Left lung (tissue), 4 donors: ENCODE measurements at regions not wholly inside any gene's neighbourhood (a gene's known extent, or its start where the extent isn't known, plus 50 kb on each side); places are given as distances from the start of the nearest gene placed in this dataset.

ENCODE experiments used
- ATAC-seq: fragments of 200-7000 bp; cut with Tn5 transposase; one replicate; pipeline ENCODE4 v1.9.1; 2020; ENCODE audit warnings: moderate library complexity
- DNase-seq, 4 donors: peaks; one replicate each; pipeline ENCODE4 v3.0.0-alpha.2; 2013 to 2020
- H3K27ac ChIP-seq, 2 donors: fragments of 200-600 bp; sonication (generic) in 1 of 2; one replicate each; pipeline versions ENCODE4 v1.5.0 to v1.8.0; 2020 to 2021
- H3K27me3 ChIP-seq, 2 donors: fragments of 200-600 bp; sonication (generic) in 1 of 2; one replicate each; pipeline versions ENCODE4 v1.5.0 to v1.8.0; 2020 to 2021
- H3K36me3 ChIP-seq, 2 donors: fragments of 200-600 bp; sonication (generic) in 1 of 2; one replicate each; pipeline versions ENCODE4 v1.5.0 to v1.8.0; 2020 to 2021
- H3K4me1 ChIP-seq, 2 donors: fragments of 200-600 bp; one replicate each; pipeline ENCODE4 v1.8.0; 2021
- H3K4me3 ChIP-seq, 2 donors: fragments of 200-600 bp; sonication (generic) in 1 of 2; one replicate each; pipeline versions ENCODE4 v1.5.0 to v1.8.0; 2020 to 2021; ENCODE audit warnings: mild to moderate bottlenecking in 1 of 2
- H3K9me3 ChIP-seq, 2 donors: fragments of 200-600 bp; sonication (generic) in 1 of 2; one replicate each; pipeline versions ENCODE4 v1.5.0 to v1.8.0; 2020 to 2021
- intact Hi-C, 2 donors: fragments of 100-400 bp; cut with DNase I; formaldehyde crosslinking; loops; one replicate each; pipeline versions ENCODE4 v1.11.2 to v1.14.2; 2022
- TF ChIP-seq, protein P1 (sequence below), 2 donors: fragments of 200-600 bp; sonication (generic) in 1 of 2; IDR thresholded peaks; one replicate each; pipeline versions ENCODE4 v1.5.0 to v1.8.0; 2021; ENCODE audit warnings: antibody characterized with exemption in 2 of 2
- donor health status: DM: no; HTN: yes; CAD: no.
- donor health status: DM: no; HTN: no; CAD: no.

GRCh38 chr2:367246-367645 is 79.4 kb upstream of the ALKAL2 start:
- Histone ChIP-seq H3K27ac (no peak overlapping the region), H3K4me1 (no peaks in the 10 kb centered on the region), H3K27me3 (peaks cover 0 to 10% of the 10 kb centered on the region in 2 donors), H3K36me3 (no peaks in the 10 kb centered on the region), H3K4me3 (no peak overlapping the region), H3K9me3 (peaks cover 0 to 9% of the 10 kb centered on the region in 2 donors)
- ATAC-seq (no peak), DNase-seq (no peak)
- intact Hi-C loops: no loop called here
- TF ChIP-seq, protein P1, sequence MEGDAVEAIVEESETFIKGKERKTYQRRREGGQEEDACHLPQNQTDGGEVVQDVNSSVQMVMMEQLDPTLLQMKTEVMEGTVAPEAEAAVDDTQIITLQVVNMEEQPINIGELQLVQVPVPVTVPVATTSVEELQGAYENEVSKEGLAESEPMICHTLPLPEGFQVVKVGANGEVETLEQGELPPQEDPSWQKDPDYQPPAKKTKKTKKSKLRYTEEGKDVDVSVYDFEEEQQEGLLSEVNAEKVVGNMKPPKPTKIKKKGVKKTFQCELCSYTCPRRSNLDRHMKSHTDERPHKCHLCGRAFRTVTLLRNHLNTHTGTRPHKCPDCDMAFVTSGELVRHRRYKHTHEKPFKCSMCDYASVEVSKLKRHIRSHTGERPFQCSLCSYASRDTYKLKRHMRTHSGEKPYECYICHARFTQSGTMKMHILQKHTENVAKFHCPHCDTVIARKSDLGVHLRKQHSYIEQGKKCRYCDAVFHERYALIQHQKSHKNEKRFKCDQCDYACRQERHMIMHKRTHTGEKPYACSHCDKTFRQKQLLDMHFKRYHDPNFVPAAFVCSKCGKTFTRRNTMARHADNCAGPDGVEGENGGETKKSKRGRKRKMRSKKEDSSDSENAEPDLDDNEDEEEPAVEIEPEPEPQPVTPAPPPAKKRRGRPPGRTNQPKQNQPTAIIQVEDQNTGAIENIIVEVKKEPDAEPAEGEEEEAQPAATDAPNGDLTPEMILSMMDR (IDR thresholded peaks at IDR 0.05): no peak

GRCh38 chr2:366706-367105 is 78.8 kb upstream of the ALKAL2 start:
- Histone ChIP-seq H3K27ac (no peak overlapping the region), H3K4me3 (no peak overlapping the region), H3K9me3 (peaks cover 0 to 9% of the 10 kb centered on the region in 2 donors), H3K4me1 (no peaks in the 10 kb centered on the region), H3K27me3 (peaks cover 0 to 10% of the 10 kb centered on the region in 2 donors), H3K36me3 (no peaks in the 10 kb centered on the region)
- DNase-seq: no peak
- intact Hi-C loops: no loop called here
- ATAC-seq: no peak
- TF ChIP-seq, protein P1 (IDR thresholded peaks at IDR 0.05): no peak

GRCh38 chr2:365367-366275 is 77.7 kb upstream of the ALKAL2 start:
- intact Hi-C loops: no loop called here
- TF ChIP-seq, protein P1 (IDR thresholded peaks at IDR 0.05): no peak
- no peak for ATAC-seq

DNA sequence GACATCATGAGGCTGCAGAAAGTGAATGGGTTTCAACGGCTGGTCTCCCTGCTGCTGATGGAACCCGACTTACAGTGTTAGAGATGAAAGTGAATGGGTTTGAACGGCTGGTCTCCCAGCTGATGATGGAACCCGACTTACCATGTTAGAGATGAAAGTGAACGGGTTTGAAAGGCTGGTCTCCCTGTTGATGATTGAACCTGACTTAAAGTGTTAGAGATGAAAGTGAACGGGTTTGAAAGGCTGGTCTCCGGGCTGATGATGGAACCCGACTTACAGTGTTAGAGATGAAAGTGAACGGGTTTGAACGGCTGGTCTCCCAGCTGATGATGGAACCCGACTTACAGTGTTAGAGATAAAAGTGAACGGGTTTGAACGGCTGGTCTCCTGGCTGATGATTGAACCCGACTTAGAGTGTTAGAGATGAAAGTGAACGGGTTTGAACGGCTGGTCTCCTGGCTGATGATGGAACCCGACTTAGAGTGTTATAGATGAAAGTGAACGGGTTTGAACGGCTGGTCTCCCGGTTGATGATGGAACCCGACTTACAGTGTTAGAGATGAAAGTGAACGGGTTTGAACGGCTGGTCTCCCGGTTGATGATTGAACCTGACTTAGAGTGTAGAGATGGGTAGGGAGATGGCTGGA is 76.1 kb upstream of the ALKAL2 start:
- Histone ChIP-seq H3K27ac (no peak overlapping the region), H3K4me1 (no peaks in the 10 kb centered on the region), H3K9me3 (peaks cover 0 to 5% of the 10 kb centered on the region in 2 donors), H3K4me3 (no peak overlapping the region), H3K27me3 (peaks cover 0 to 10% of the 10 kb centered on the region in 2 donors), H3K36me3 (no peaks in the 10 kb centered on the region)
- TF ChIP-seq, protein P1 (IDR thresholded peaks at IDR 0.05): no peak
- ATAC-seq: no peak
- DNase-seq: no peak
- intact Hi-C loops: no loop called here

More at GRCh38 chr2:365367-366275, 77.7 kb upstream of the ALKAL2 start:
- no peak overlapping the region for H3K4me3 ChIP-seq
- H3K27ac ChIP-seq: no peak overlapping the region
- no peak for DNase-seq
- H3K27me3 ChIP-seq: peaks cover 0 to 10% of the 10 kb centered on the region in 2 donors
- peaks cover 0 to 5% of the 10 kb centered on the region in 2 donors for H3K9me3 ChIP-seq
- H3K36me3 ChIP-seq: no peaks in the 10 kb centered on the region
- no peaks in the 10 kb centered on the region for H3K4me1 ChIP-seq

DNA sequence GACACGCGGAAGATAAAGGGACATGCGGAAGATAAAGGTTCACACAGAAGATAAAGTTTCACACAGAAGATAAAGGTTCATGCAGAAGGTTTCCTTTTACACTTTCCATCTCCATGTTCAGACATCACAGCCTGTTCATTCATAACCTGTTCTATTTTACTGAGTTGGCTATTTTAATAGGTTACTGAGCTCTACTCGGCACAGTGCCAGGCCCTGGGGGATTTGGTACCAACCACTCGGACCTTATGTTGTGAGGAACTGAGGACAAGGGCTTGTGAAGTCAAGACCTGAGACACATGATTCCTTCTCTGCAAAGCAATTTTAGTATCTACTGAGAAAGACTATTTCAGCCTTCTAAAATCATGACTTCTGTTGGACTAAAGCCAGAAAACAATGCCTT is 75.0 kb upstream of the ALKAL2 start:
- H3K4me3 ChIP-seq: no peak overlapping the region
- peaks cover 0 to 5% of the 10 kb centered on the region in 2 donors for H3K9me3 ChIP-seq
- TF ChIP-seq, protein P1 (IDR thresholded peaks at IDR 0.05): no peak
- DNase-seq (no peak), ATAC-seq (no peak)
- H3K4me1 ChIP-seq: no peaks in the 10 kb centered on the region
- intact Hi-C loops: no loop called here
- no peak overlapping the region for H3K27ac ChIP-seq
- H3K27me3 ChIP-seq: peaks cover 0 to 10% of the 10 kb centered on the region in 2 donors
- no peaks in the 10 kb centered on the region for H3K36me3 ChIP-seq
